Neuronal stem cell (in vitro differentiated cells): ENCODE measurements at regions not wholly inside any gene's neighbourhood (a gene's known extent, or its start where the extent isn't known, plus 50 kb on each side); places are given as distances from the start of the nearest gene placed in this dataset.
A peak's percentile ranks its signal among the peaks of the same experiment; 100 is the strongest.

Experiments
- DNase-seq: peaks from one replicate; pipeline ENCODE4 v3.0.0-alpha.2; 2013; ENCODE audit warnings: low spot score
- H2AFZ ChIP-seq: one replicate; pipeline ENCODE4 v1.6.1; 2013; ENCODE audit warnings: mild to moderate bottlenecking, low read length, inconsistent platforms
- H2AK5ac ChIP-seq: 2 replicates; pipeline ENCODE4 v1.6.1; 2013; ENCODE audit warnings: low read depth, mild to moderate bottlenecking, inconsistent platforms, low read length, moderate library complexity, mixed read lengths
- H2BK120ac ChIP-seq: 2 replicates; pipeline ENCODE4 v1.6.1; 2013; ENCODE audit warnings: low read depth, mild to moderate bottlenecking, inconsistent platforms, low read length, moderate library complexity, mixed read lengths
- H2BK12ac ChIP-seq: one replicate; pipeline ENCODE4 v1.6.1; 2013; ENCODE audit warnings: low read length, inconsistent platforms
- H2BK15ac ChIP-seq: 2 replicates; pipeline ENCODE4 v1.6.1; 2013; ENCODE audit warnings: mild to moderate bottlenecking, low read length, inconsistent platforms, mixed read lengths
- H2BK5ac ChIP-seq: one replicate; pipeline ENCODE4 v1.6.1; 2013; ENCODE audit warnings: inconsistent platforms, mild to moderate bottlenecking, low read length, moderate library complexity
- H3K14ac ChIP-seq: one replicate; pipeline ENCODE4 v1.6.1; 2013; ENCODE audit warnings: low read length, inconsistent platforms
- H3K18ac ChIP-seq: 2 replicates; pipeline ENCODE4 v1.6.1; 2013; ENCODE audit warnings: low read length, inconsistent platforms
- H3K23ac ChIP-seq: 2 replicates; pipeline ENCODE4 v1.6.1; 2013; ENCODE audit warnings: low read depth, mild to moderate bottlenecking, mixed read lengths, low read length, inconsistent platforms; ENCODE audit not compliant: poor library complexity
- H3K27ac ChIP-seq: replicated peaks from 3 replicates; pipeline ENCODE4 v1.5.1; 2013; ENCODE audit warnings: low read length, inconsistent platforms
- H3K27me3 ChIP-seq, 3 experiments: 2 replicates each; pipeline ENCODE4 v1.6.1; 2013; ENCODE audit warnings: low read length in 3 of 3, mild to moderate bottlenecking in 2 of 3, inconsistent platforms in 1 of 3, low read depth in 1 of 3, mixed read lengths in 1 of 3, moderate library complexity in 1 of 3; ENCODE audit not compliant: control insufficient read depth in 3 of 3, insufficient read depth in 3 of 3
- H3K36me3 ChIP-seq, 2 donors: replicated peaks in 1 of 2; 2 replicates each; pipeline ENCODE4 v1.6.1; 2013; ENCODE audit warnings: low read length in 2 of 2; ENCODE audit not compliant: control insufficient read depth in 2 of 2, insufficient read depth in 2 of 2
- H3K4ac ChIP-seq: 2 replicates; pipeline ENCODE4 v1.6.1; 2013; ENCODE audit warnings: inconsistent platforms, mild to moderate bottlenecking, low read length, moderate library complexity
- H3K4me1 ChIP-seq, 2 donors: 1 replicate in 1 of 2; 2 replicates in 1 of 2; pipeline ENCODE4 v1.6.1; 2013; ENCODE audit warnings: low read length in 2 of 2, low read depth in 1 of 2; ENCODE audit not compliant: control insufficient read depth in 2 of 2, insufficient read depth in 1 of 2
- H3K4me2 ChIP-seq: one replicate; pipeline ENCODE4 v1.6.1; 2013; ENCODE audit warnings: mild to moderate bottlenecking, low read length, inconsistent platforms; ENCODE audit not compliant: insufficient read depth, poor library complexity, severe bottlenecking
- H3K4me3 ChIP-seq, 2 donors: 2 replicates each; pipeline ENCODE4 v1.5.1; 2013; ENCODE audit warnings: low read length in 2 of 2, mild to moderate bottlenecking in 2 of 2, inconsistent platforms in 1 of 2, moderate library complexity in 1 of 2
- H3K79me1 ChIP-seq: one replicate; pipeline ENCODE4 v1.6.1; 2013; ENCODE audit warnings: low read depth, mild to moderate bottlenecking, inconsistent platforms, low read length, moderate library complexity
- H3K9ac ChIP-seq: one replicate; pipeline ENCODE4 v1.6.1; 2013; ENCODE audit warnings: mild to moderate bottlenecking, low read depth, low read length, inconsistent platforms; ENCODE audit not compliant: poor library complexity
- H3K9me3 ChIP-seq, 2 donors: replicated peaks in 1 of 2; 2 replicates each; pipeline versions ENCODE3 to v1.6.1; 2013; ENCODE audit warnings: low read length in 2 of 2, mild to moderate bottlenecking in 2 of 2, inconsistent platforms in 1 of 2, low read depth in 1 of 2, mixed read lengths in 1 of 2, moderate library complexity in 1 of 2; ENCODE audit not compliant: control insufficient read depth in 2 of 2, insufficient read depth in 1 of 2
- H4K8ac ChIP-seq: one replicate; pipeline ENCODE4 v1.6.1; 2013; ENCODE audit warnings: low read depth, mild to moderate bottlenecking, inconsistent platforms, low read length, moderate library complexity
- H4K91ac ChIP-seq: one replicate; pipeline ENCODE4 v1.6.1; 2013; ENCODE audit warnings: low read length, low read depth, mild to moderate bottlenecking, inconsistent platforms; ENCODE audit not compliant: poor library complexity
- WGBS, 2 donors: extraction: QIAGEN DNeasy Blood & Tissue Kit; methylation state at CpG; one replicate each; pipeline ENCODE4 v1.1.7; 2013; ENCODE audit warnings: missing lambda C conversion rate in 2 of 2, mixed read lengths in 1 of 2; ENCODE audit not compliant: insufficient read length in 2 of 2, insufficient replicate concordance in 1 of 2; ENCODE audit errors: extremely low coverage in 2 of 2; 5-methylcytosine and 5-hydroxymethylcytosine counted together

GRCh38 chr7:52026140-52026539, 709.5 kb upstream of the COBL start:
- Histone ChIP-seq H3K79me1 (no peaks in the 10 kb centered on the region), H3K27ac (no peak overlapping the region), H3K4me1 (no peaks in the 10 kb centered on the region), H3K4me2 (no peak overlapping the region), H3K36me3 (no peaks in the 10 kb centered on the region), H3K9me3 (no peaks in the 10 kb centered on the region), H2AK5ac (no peak overlapping the region), H3K4ac (no peak overlapping the region), H3K9ac (no peak overlapping the region), H2BK15ac (no peak overlapping the region), H2BK120ac (no peak overlapping the region), H4K8ac (no peak overlapping the region), H2BK5ac (no peak overlapping the region), H2BK12ac (no peak overlapping the region), H4K91ac (no peak overlapping the region), H3K18ac (no peak overlapping the region), H3K14ac (no peak overlapping the region), H2AFZ (no peak overlapping the region), H3K23ac (no peak overlapping the region), H3K27me3 (no peaks in the 10 kb centered on the region), H3K4me3 (no peak overlapping the region)
- no CpG with 5 or more reads among the region's 11 CpGs for WGBS, 2 donors
- DNase-seq = no peak

DNA sequence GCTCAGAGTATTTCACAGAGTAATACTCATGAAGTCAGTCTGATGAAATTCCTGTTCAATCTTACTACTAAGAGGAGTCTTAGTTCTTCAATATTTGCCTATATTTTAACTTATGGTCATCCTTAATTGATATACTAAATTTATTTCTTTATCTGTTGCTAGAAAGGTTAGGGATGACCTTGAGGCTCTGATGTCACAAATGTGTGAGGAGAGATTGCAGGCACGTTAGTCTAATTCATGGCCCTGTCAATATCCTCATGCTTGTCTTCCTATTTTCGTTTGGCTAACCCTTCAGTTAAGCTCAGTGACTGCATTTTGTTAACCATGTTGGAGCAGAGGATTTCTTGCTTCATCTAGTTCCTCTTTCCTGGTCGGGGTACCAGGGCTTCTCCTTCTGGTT, 704.7 kb upstream of the COBL start:
- Histone ChIP-seq H3K14ac (no peak overlapping the region), H3K23ac (no peak overlapping the region), H3K9me3 (peaks cover 0 to 3% of the 10 kb centered on the region in 2 donors), H3K4me2 (no peak overlapping the region), H3K18ac (no peak overlapping the region), H3K27ac (no peak overlapping the region), H3K4me3 (no peak overlapping the region), H2AK5ac (no peak overlapping the region), H3K4me1 (peaks cover 2 to 10% of the 10 kb centered on the region in 2 donors), H3K79me1 (no peaks in the 10 kb centered on the region), H3K4ac (no peak overlapping the region), H4K8ac (no peak overlapping the region), H2BK12ac (no peak overlapping the region), H4K91ac (no peak overlapping the region), H3K9ac (no peak overlapping the region), H2AFZ (no peak overlapping the region), H3K27me3 (no peaks in the 10 kb centered on the region), H2BK120ac (no peak overlapping the region), H3K36me3 (no peaks in the 10 kb centered on the region), H2BK5ac (no peak overlapping the region), H2BK15ac (no peak overlapping the region)
- no CpG with 5 or more reads among the region's 3 CpGs for WGBS, 2 donors
- no peak for DNase-seq

GRCh38 chr7:52018680-52019054, 702.1 kb upstream of the COBL start:
- DNase-seq = no peak
- Histone ChIP-seq H3K14ac (no peak overlapping the region), H3K27ac (peak overlapping the region; percentile 65), H3K9ac (no peak overlapping the region), H3K27me3 (no peaks in the 10 kb centered on the region), H2BK15ac (no peak overlapping the region), H3K23ac (no peak overlapping the region), H2BK12ac (no peak overlapping the region), H3K4me3 (no peak overlapping the region), H3K36me3 (no peaks in the 10 kb centered on the region), H3K18ac (no peak overlapping the region), H4K91ac (no peak overlapping the region), H3K79me1 (no peaks in the 10 kb centered on the region), H3K4me1 (peaks cover 2 to 10% of the 10 kb centered on the region in 2 donors), H3K4me2 (no peak overlapping the region), H2AFZ (peak overlapping the region; percentile 83), H4K8ac (no peak overlapping the region), H2BK120ac (no peak overlapping the region), H2AK5ac (no peak overlapping the region), H3K4ac (no peak overlapping the region), H3K9me3 (peaks cover 0 to 3% of the 10 kb centered on the region in 2 donors), H2BK5ac (no peak overlapping the region)
- WGBS, 2 donors = no CpG with 5 or more reads among the region's 3 CpGs

GRCh38 chr7:52017802-52018679, 701.4 kb upstream of the COBL start:
- Histone ChIP-seq H2BK120ac (no peak overlapping the region), H2AK5ac (no peak overlapping the region), H3K9me3 (peaks cover 0 to 3% of the 10 kb centered on the region in 2 donors), H2BK12ac (no peak overlapping the region), H3K4ac (no peak overlapping the region), H4K91ac (no peak overlapping the region), H3K4me2 (peak overlapping the region; percentile 25), H3K23ac (no peak overlapping the region), H3K27me3 (no peaks in the 10 kb centered on the region), H2BK15ac (no peak overlapping the region), H3K4me3 (peak overlapping the region in 1 of 2 donors; percentile 17), H3K9ac (no peak overlapping the region), H3K27ac (peak overlapping the region; percentile 70), H3K79me1 (no peaks in the 10 kb centered on the region), H3K36me3 (no peaks in the 10 kb centered on the region), H4K8ac (no peak overlapping the region), H3K4me1 (peaks cover 2 to 10% of the 10 kb centered on the region in 2 donors), H2AFZ (peak overlapping the region; percentile 83), H2BK5ac (no peak overlapping the region), H3K18ac (no peak overlapping the region), H3K14ac (no peak overlapping the region)
- peak; percentile 63 for DNase-seq
- no CpG with 5 or more reads among the region's 8 CpGs for WGBS, 2 donors
